K562 (cell line): ENCODE measurements at regions not wholly inside any gene's neighbourhood (a gene's known extent, or its start where the extent isn't known, plus 50 kb on each side); places are given as distances from the start of the nearest gene placed in this dataset.

Experiments used
- BRCA1 ChIP-seq, 2 experiments: fragments of 450-650 bp in 1 of 2; sonication (generic) in 1 of 2; formaldehyde crosslinking in 1 of 2; IDR thresholded peaks; 2 replicates each; pipeline versions ENCODE4 v1.5.0 to v1.6.1; 2017 to 2020; ENCODE audit warnings: mild to moderate bottlenecking in 1 of 2, missing genetic modification reagents in 1 of 2
- E2F4 ChIP-seq: sonication (generic); formaldehyde crosslinking; IDR thresholded peaks from 2 replicates; pipeline ENCODE4 v1.8.0; 2022; ENCODE audit warnings: mild to moderate bottlenecking, low read depth, missing genetic modification reagents
- E2F8 ChIP-seq: fragments of 450-650 bp; IDR thresholded peaks from 2 replicates; pipeline ENCODE4 v1.7.1; 2018; ENCODE audit warnings: mild to moderate bottlenecking, low read depth; ENCODE audit not compliant: partially characterized antibody
- ETV1 ChIP-seq: fragments of 450-650 bp; conservative IDR thresholded peaks from 2 replicates; pipeline ENCODE4 v1.6.1; 2016; ENCODE audit warnings: missing genetic modification characterization, control low read depth, low read depth, missing compliant biosample characterization
- EWSR1 ChIP-seq: fragments of 450-650 bp; IDR thresholded peaks from 2 replicates; pipeline ENCODE4 v1.6.1; 2018; ENCODE audit warnings: borderline replicate concordance, mild to moderate bottlenecking, low read depth, moderate library complexity; ENCODE audit not compliant: partially characterized antibody
- FOXJ3 ChIP-seq: sonication (generic); formaldehyde crosslinking; IDR thresholded peaks from 2 replicates; pipeline ENCODE4 v1.4.0; 2020; ENCODE audit warnings: mild to moderate bottlenecking, missing genetic modification reagents
- HMG20B ChIP-seq: fragments of 250-450 bp; sonication (Bioruptor Pico); IDR thresholded peaks from 2 replicates; pipeline ENCODE4 v1.5.0; 2021; ENCODE audit warnings: mild to moderate bottlenecking
- HOXB6 ChIP-seq: fragments of 250-450 bp; sonication (Bioruptor Pico); IDR thresholded peaks from 2 replicates; pipeline ENCODE4 v1.5.1; 2022; ENCODE audit warnings: mild to moderate bottlenecking, borderline replicate concordance
- KLF13 ChIP-seq: fragments of 450-650 bp; IDR thresholded peaks from 2 replicates; pipeline ENCODE4 v1.6.1; 2016; ENCODE audit warnings: missing genetic modification characterization, low read depth, mild to moderate bottlenecking, missing compliant biosample characterization, moderate library complexity, borderline replicate concordance
- MYC ChIP-seq, 2 experiments: fragments of 250-450 bp in 1 of 2; sonication (Bioruptor Pico) in 1 of 2; IDR thresholded peaks; 2 replicates each; pipeline versions ENCODE4 v1.5.1 to v1.6.1; 2012 to 2021; ENCODE audit warnings: low read depth in 2 of 2, borderline replicate concordance in 1 of 2, improper control_type of control experiment in 1 of 2, low read length in 1 of 2, mild to moderate bottlenecking in 1 of 2, moderate library complexity in 1 of 2
- PRPF4 ChIP-seq: fragments of 200-400 bp; formaldehyde crosslinking; IDR thresholded peaks from one replicate; pipeline ENCODE4 v1.6.1; 2017; ENCODE audit warnings: low read length, low read depth, mild to moderate bottlenecking; ENCODE audit not compliant: insufficient read depth, poor library complexity, severe bottlenecking
- SOX6 ChIP-seq: fragments of 450-650 bp; IDR thresholded peaks from 2 replicates; pipeline ENCODE4 v1.6.1; 2014; ENCODE audit warnings: mild to moderate bottlenecking
- TF ChIP-seq, protein P1 (sequence below): fragments of 200-800 bp; sonication (Bioruptor generic); IDR thresholded peaks from 2 replicates; pipeline ENCODE4 v1.6.1; 2016; ENCODE audit warnings: missing genetic modification characterization, missing compliant biosample characterization
- TF ChIP-seq, protein P2 (sequence below): sonication (generic); formaldehyde crosslinking; IDR thresholded peaks from 2 replicates; pipeline ENCODE4 v1.8.0; 2022; ENCODE audit warnings: missing genetic modification reagents, mild to moderate bottlenecking, moderate library complexity, borderline replicate concordance

- TF ChIP-seq BRCA1 (IDR thresholded peaks at IDR 0.05) = no peak
- no peak for TF ChIP-seq BRCA1 (CRISPR knock-in tag; IDR thresholded peaks at IDR 0.05)
- no peak for TF ChIP-seq HMG20B (CRISPR knock-in tag)
- no peak for TF ChIP-seq EWSR1
- TF ChIP-seq, protein P1, sequence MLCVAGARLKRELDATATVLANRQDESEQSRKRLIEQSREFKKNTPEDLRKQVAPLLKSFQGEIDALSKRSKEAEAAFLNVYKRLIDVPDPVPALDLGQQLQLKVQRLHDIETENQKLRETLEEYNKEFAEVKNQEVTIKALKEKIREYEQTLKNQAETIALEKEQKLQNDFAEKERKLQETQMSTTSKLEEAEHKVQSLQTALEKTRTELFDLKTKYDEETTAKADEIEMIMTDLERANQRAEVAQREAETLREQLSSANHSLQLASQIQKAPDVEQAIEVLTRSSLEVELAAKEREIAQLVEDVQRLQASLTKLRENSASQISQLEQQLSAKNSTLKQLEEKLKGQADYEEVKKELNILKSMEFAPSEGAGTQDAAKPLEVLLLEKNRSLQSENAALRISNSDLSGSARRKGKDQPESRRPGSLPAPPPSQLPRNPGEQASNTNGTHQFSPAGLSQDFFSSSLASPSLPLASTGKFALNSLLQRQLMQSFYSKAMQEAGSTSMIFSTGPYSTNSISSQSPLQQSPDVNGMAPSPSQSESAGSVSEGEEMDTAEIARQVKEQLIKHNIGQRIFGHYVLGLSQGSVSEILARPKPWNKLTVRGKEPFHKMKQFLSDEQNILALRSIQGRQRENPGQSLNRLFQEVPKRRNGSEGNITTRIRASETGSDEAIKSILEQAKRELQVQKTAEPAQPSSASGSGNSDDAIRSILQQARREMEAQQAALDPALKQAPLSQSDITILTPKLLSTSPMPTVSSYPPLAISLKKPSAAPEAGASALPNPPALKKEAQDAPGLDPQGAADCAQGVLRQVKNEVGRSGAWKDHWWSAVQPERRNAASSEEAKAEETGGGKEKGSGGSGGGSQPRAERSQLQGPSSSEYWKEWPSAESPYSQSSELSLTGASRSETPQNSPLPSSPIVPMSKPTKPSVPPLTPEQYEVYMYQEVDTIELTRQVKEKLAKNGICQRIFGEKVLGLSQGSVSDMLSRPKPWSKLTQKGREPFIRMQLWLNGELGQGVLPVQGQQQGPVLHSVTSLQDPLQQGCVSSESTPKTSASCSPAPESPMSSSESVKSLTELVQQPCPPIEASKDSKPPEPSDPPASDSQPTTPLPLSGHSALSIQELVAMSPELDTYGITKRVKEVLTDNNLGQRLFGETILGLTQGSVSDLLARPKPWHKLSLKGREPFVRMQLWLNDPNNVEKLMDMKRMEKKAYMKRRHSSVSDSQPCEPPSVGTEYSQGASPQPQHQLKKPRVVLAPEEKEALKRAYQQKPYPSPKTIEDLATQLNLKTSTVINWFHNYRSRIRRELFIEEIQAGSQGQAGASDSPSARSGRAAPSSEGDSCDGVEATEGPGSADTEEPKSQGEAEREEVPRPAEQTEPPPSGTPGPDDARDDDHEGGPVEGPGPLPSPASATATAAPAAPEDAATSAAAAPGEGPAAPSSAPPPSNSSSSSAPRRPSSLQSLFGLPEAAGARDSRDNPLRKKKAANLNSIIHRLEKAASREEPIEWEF (CRISPR knock-in tag) = 0 out of 2 replicates have a peak, but pooled peaks have one; percentile 41
- no peak for TF ChIP-seq HOXB6 (CRISPR knock-in tag)
- no peak for TF ChIP-seq MYC (IDR thresholded peaks at IDR 0.05; ENCODE audit: low read depth, low read length)
- TF ChIP-seq MYC (CRISPR knock-in tag; IDR thresholded peaks at IDR 0.05; ENCODE audit: borderline replicate concordance, low read depth) = no peak
- no peak for TF ChIP-seq E2F8
- peak; percentile 89 for TF ChIP-seq SOX6
- no peak for TF ChIP-seq ETV1
- TF ChIP-seq E2F4 = no peak
- TF ChIP-seq, protein P2, sequence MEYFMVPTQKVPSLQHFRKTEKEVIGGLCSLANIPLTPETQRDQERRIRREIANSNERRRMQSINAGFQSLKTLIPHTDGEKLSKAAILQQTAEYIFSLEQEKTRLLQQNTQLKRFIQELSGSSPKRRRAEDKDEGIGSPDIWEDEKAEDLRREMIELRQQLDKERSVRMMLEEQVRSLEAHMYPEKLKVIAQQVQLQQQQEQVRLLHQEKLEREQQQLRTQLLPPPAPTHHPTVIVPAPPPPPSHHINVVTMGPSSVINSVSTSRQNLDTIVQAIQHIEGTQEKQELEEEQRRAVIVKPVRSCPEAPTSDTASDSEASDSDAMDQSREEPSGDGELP (CRISPR knock-in tag) = no peak; the same call in 1 of the 2 replicates
- TF ChIP-seq KLF13 (tag) = no peak
- no peak for TF ChIP-seq FOXJ3 (CRISPR knock-in tag)
- TF ChIP-seq PRPF4 = no peak
Observed at GRCh38 chr17:36728030-36728991, 126.9 kb downstream of the MRM1 start (continued).
